Sigmoid colon (tissue), 4 donors: ENCODE measurements at regions not wholly inside any gene's neighbourhood (a gene's known extent, or its start where the extent isn't known, plus 50 kb on each side); places are given as distances from the start of the nearest gene placed in this dataset.

Experiments used
- EP300 ChIP-seq, 4 donors: sonication (generic); formaldehyde crosslinking; IDR thresholded peaks; one replicate each; pipeline ENCODE4 v1.6.1; 2017; ENCODE audit warnings: antibody characterized with exemption in 4 of 4
- POLR2A ChIP-seq, 2 donors: fragments of 450-650 bp; IDR thresholded peaks; one replicate each; pipeline ENCODE4 v1.6.1; 2016; ENCODE audit warnings: antibody characterized with exemption in 2 of 2, mild to moderate bottlenecking in 2 of 2, moderate library complexity in 2 of 2
- POLR2AphosphoS5 ChIP-seq, 4 donors: sonication (generic); formaldehyde crosslinking; IDR thresholded peaks; one replicate each; pipeline ENCODE4 v1.6.1; 2017; ENCODE audit warnings: antibody characterized with exemption in 4 of 4
- TF ChIP-seq, protein P1 (sequence below), 4 experiments: fragments of 450-650 bp in 3 of 4; fragments of 200-600 bp in 1 of 4; IDR thresholded peaks; one replicate each; pipeline ENCODE4 v1.5.1; 2016 to 2019; ENCODE audit warnings: antibody characterized with exemption in 4 of 4, mild to moderate bottlenecking in 3 of 4, moderate library complexity in 2 of 4

DNA sequence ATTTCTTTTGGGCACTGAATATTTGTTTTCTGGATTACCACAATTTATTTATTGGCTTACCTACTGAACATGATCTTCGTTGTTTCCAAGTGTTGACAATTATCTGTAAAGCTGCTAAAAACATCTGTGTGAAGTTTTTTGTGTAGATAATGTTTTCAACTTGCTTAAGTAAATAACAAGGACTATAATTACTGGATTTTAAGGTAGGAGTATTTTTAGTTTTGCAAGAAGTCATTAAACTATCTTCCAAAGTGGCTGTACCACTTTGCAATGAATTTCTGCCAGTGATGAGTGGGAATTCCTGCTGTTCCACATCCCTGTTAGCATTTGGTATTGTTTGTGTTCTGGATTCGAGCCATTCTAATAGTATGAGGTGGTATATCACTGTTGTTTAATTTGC, 702.2 kb downstream of the MECOM start:
- TF ChIP-seq, protein P1, sequence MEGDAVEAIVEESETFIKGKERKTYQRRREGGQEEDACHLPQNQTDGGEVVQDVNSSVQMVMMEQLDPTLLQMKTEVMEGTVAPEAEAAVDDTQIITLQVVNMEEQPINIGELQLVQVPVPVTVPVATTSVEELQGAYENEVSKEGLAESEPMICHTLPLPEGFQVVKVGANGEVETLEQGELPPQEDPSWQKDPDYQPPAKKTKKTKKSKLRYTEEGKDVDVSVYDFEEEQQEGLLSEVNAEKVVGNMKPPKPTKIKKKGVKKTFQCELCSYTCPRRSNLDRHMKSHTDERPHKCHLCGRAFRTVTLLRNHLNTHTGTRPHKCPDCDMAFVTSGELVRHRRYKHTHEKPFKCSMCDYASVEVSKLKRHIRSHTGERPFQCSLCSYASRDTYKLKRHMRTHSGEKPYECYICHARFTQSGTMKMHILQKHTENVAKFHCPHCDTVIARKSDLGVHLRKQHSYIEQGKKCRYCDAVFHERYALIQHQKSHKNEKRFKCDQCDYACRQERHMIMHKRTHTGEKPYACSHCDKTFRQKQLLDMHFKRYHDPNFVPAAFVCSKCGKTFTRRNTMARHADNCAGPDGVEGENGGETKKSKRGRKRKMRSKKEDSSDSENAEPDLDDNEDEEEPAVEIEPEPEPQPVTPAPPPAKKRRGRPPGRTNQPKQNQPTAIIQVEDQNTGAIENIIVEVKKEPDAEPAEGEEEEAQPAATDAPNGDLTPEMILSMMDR (IDR thresholded peaks at IDR 0.05), result no peak
- TF ChIP-seq EP300 (IDR thresholded peaks at IDR 0.05), result no peak
- no peak for TF ChIP-seq POLR2AphosphoS5 (IDR thresholded peaks at IDR 0.05)
- no peak for TF ChIP-seq POLR2A (IDR thresholded peaks at IDR 0.05)
